ENCODE measurements at regions not wholly inside any gene's neighbourhood (a gene's known extent, or its start where the extent isn't known, plus 50 kb on each side); places are given as distances from the start of the nearest gene placed in this dataset.

- Histone ChIP-seq H3K4me3 (ENCODE audit: insufficient read depth in 1 of 2, low read depth in 1 of 2, low read length in 2 of 2) (no peak overlapping the region), H4K91ac (ENCODE audit: low read length) (no peak overlapping the region), H3K23ac (ENCODE audit: low read length in 2 of 2) (no peak overlapping the region), H2BK15ac (ENCODE audit: low read depth, poor library complexity, severe bottlenecking) (no peak overlapping the region), H2AK5ac (ENCODE audit: low read length, severe bottlenecking) (no peak overlapping the region), H3K27me3 (ENCODE audit: control insufficient read depth in 1 of 2, insufficient read depth in 1 of 2, low read length in 2 of 2) (no peaks in the 10 kb centered on the region), H3K27ac (ENCODE audit: low read length, poor library complexity, severe bottlenecking) (no peak overlapping the region), H2AFZ (ENCODE audit: low read depth, low read length) (no peak overlapping the region), H3K9me3 (ENCODE audit: control insufficient read depth, low read length) (no peaks in the 10 kb centered on the region), H3K4me1 (ENCODE audit: control insufficient read depth, insufficient read depth, low read depth, low read length) (no peaks in the 10 kb centered on the region), H3K14ac (ENCODE audit: low read length in 2 of 2) (no peak overlapping the region), H3K4me2 (ENCODE audit: low read length, poor library complexity, severe bottlenecking) (no peak overlapping the region), H4K8ac (ENCODE audit: low read length) (no peak overlapping the region), H3K79me1 (replicated peaks; ENCODE audit: low read length, poor library complexity, severe bottlenecking) (no peaks in the 10 kb centered on the region), H2BK5ac (ENCODE audit: low read depth, low read length, poor library complexity, severe bottlenecking) (no peak overlapping the region), H3K36me3 (ENCODE audit: control insufficient read depth in 1 of 2, insufficient read depth in 2 of 2, low read depth in 1 of 2, low read length in 2 of 2) (no peaks in the 10 kb centered on the region), H3K9ac (ENCODE audit: low read length) (no peak overlapping the region), H3K4ac (ENCODE audit: low read depth in 1 of 2, low read length in 2 of 2) (no peak overlapping the region), H2BK120ac (ENCODE audit: low read depth, low read length) (no peak overlapping the region), H2BK12ac (ENCODE audit: low read length in 2 of 2) (no peak overlapping the region), H3K18ac (ENCODE audit: low read depth in 1 of 2, low read length in 2 of 2) (no peak overlapping the region)
- 25% methylated on average over 1 of the region's 1 CpG for WGBS
- DNase-seq = no peak
These were observed 382.7 kb upstream of the DUSP10 start for GRCh38 chr1:222124602-222125001.

GRCh38 chr1:222123111-222123510 is 381.2 kb upstream of the DUSP10 start:
- no peak overlapping the region for H3K4me2 ChIP-seq (ENCODE audit: low read length, poor library complexity, severe bottlenecking)
- H2BK5ac ChIP-seq (ENCODE audit: low read depth, low read length, poor library complexity, severe bottlenecking) = no peak overlapping the region
- no peak overlapping the region for H3K4me3 ChIP-seq (ENCODE audit: insufficient read depth in 1 of 2, low read depth in 1 of 2, low read length in 2 of 2)
- H3K9me3 ChIP-seq (ENCODE audit: control insufficient read depth, low read length) = no peaks in the 10 kb centered on the region
- no peak overlapping the region for H3K4ac ChIP-seq (ENCODE audit: low read depth in 1 of 2, low read length in 2 of 2)
- no peaks in the 10 kb centered on the region for H3K79me1 ChIP-seq (replicated peaks; ENCODE audit: low read length, poor library complexity, severe bottlenecking)
- H3K18ac ChIP-seq (ENCODE audit: low read depth in 1 of 2, low read length in 2 of 2) = no peak overlapping the region
- H2BK12ac ChIP-seq (ENCODE audit: low read length in 2 of 2) = no peak overlapping the region
- H4K8ac ChIP-seq (ENCODE audit: low read length) = no peak overlapping the region
- no peak overlapping the region for H2AK5ac ChIP-seq (ENCODE audit: low read length, severe bottlenecking)
- H2BK15ac ChIP-seq (ENCODE audit: low read depth, poor library complexity, severe bottlenecking) = no peak overlapping the region
- H2AFZ ChIP-seq (ENCODE audit: low read depth, low read length) = no peak overlapping the region
- no peaks in the 10 kb centered on the region for H3K27me3 ChIP-seq (ENCODE audit: control insufficient read depth in 1 of 2, insufficient read depth in 1 of 2, low read length in 2 of 2)
- no peak for DNase-seq
- no peaks in the 10 kb centered on the region for H3K4me1 ChIP-seq (ENCODE audit: control insufficient read depth, insufficient read depth, low read depth, low read length)
- H2BK120ac ChIP-seq (ENCODE audit: low read depth, low read length) = no peak overlapping the region
- no peak overlapping the region for H4K91ac ChIP-seq (ENCODE audit: low read length)
- 80% methylated on average over 2 of the region's 2 CpGs for WGBS
- no peak overlapping the region for H3K9ac ChIP-seq (ENCODE audit: low read length)
- no peaks in the 10 kb centered on the region for H3K36me3 ChIP-seq (ENCODE audit: control insufficient read depth in 1 of 2, insufficient read depth in 2 of 2, low read depth in 1 of 2, low read length in 2 of 2)
- H3K23ac ChIP-seq (ENCODE audit: low read length in 2 of 2) = no peak overlapping the region
- no peak overlapping the region for H3K27ac ChIP-seq (ENCODE audit: low read length, poor library complexity, severe bottlenecking)
- no peak overlapping the region for H3K14ac ChIP-seq (ENCODE audit: low read length in 2 of 2)

- Histone ChIP-seq H2AK5ac (ENCODE audit: low read length, severe bottlenecking) (no peak overlapping the region), H3K4ac (ENCODE audit: low read depth in 1 of 2, low read length in 2 of 2) (no peak overlapping the region), H3K4me3 (ENCODE audit: insufficient read depth in 1 of 2, low read depth in 1 of 2, low read length in 2 of 2) (no peak overlapping the region), H2AFZ (ENCODE audit: low read depth, low read length) (no peak overlapping the region), H3K4me2 (ENCODE audit: low read length, poor library complexity, severe bottlenecking) (no peak overlapping the region), H4K8ac (ENCODE audit: low read length) (no peak overlapping the region), H2BK15ac (ENCODE audit: low read depth, poor library complexity, severe bottlenecking) (no peak overlapping the region), H4K91ac (ENCODE audit: low read length) (no peak overlapping the region), H2BK120ac (ENCODE audit: low read depth, low read length) (no peak overlapping the region), H3K9ac (ENCODE audit: low read length) (no peak overlapping the region), H3K18ac (ENCODE audit: low read depth in 1 of 2, low read length in 2 of 2) (no peak overlapping the region), H3K14ac (ENCODE audit: low read length in 2 of 2) (no peak overlapping the region), H3K27me3 (ENCODE audit: control insufficient read depth in 1 of 2, insufficient read depth in 1 of 2, low read length in 2 of 2) (no peaks in the 10 kb centered on the region), H2BK5ac (ENCODE audit: low read depth, low read length, poor library complexity, severe bottlenecking) (no peak overlapping the region), H3K36me3 (ENCODE audit: control insufficient read depth in 1 of 2, insufficient read depth in 2 of 2, low read depth in 1 of 2, low read length in 2 of 2) (no peaks in the 10 kb centered on the region), H3K79me1 (replicated peaks; ENCODE audit: low read length, poor library complexity, severe bottlenecking) (no peaks in the 10 kb centered on the region), H3K9me3 (ENCODE audit: control insufficient read depth, low read length) (no peaks in the 10 kb centered on the region), H3K4me1 (ENCODE audit: control insufficient read depth, insufficient read depth, low read depth, low read length) (no peaks in the 10 kb centered on the region), H3K27ac (ENCODE audit: low read length, poor library complexity, severe bottlenecking) (no peak overlapping the region), H2BK12ac (ENCODE audit: low read length in 2 of 2) (no peak overlapping the region), H3K23ac (ENCODE audit: low read length in 2 of 2) (no peak overlapping the region)
- DNase-seq = no peak
- 92% methylated on average over 2 of the region's 2 CpGs for WGBS
These were observed 375.9 kb upstream of the DUSP10 start for GRCh38 chr1:222117809-222118208.

- Histone ChIP-seq H3K27ac (ENCODE audit: low read length, poor library complexity, severe bottlenecking) (no peak overlapping the region), H3K9me3 (ENCODE audit: control insufficient read depth, low read length) (no peaks in the 10 kb centered on the region), H2BK15ac (ENCODE audit: low read depth, poor library complexity, severe bottlenecking) (no peak overlapping the region)
These were observed 372.8 kb upstream of the DUSP10 start for GRCh38 chr1:222114536-222115156.

More at GRCh38 chr1:222114536-222115156, 372.8 kb upstream of the DUSP10 start:
- Histone ChIP-seq H2BK5ac (ENCODE audit: low read depth, low read length, poor library complexity, severe bottlenecking) (no peak overlapping the region), H2BK120ac (ENCODE audit: low read depth, low read length) (no peak overlapping the region), H2AK5ac (ENCODE audit: low read length, severe bottlenecking) (no peak overlapping the region), H4K8ac (ENCODE audit: low read length) (no peak overlapping the region), H3K4ac (ENCODE audit: low read depth in 1 of 2, low read length in 2 of 2) (no peak overlapping the region), H3K4me2 (ENCODE audit: low read length, poor library complexity, severe bottlenecking) (no peak overlapping the region), H2BK12ac (ENCODE audit: low read length in 2 of 2) (no peak overlapping the region), H3K18ac (ENCODE audit: low read depth in 1 of 2, low read length in 2 of 2) (no peak overlapping the region), H3K14ac (ENCODE audit: low read length in 2 of 2) (no peak overlapping the region), H3K23ac (ENCODE audit: low read length in 2 of 2) (no peak overlapping the region), H3K27me3 (ENCODE audit: control insufficient read depth in 1 of 2, insufficient read depth in 1 of 2, low read length in 2 of 2) (no peaks in the 10 kb centered on the region), H4K91ac (ENCODE audit: low read length) (no peak overlapping the region), H3K79me1 (replicated peaks; ENCODE audit: low read length, poor library complexity, severe bottlenecking) (no peaks in the 10 kb centered on the region), H2AFZ (ENCODE audit: low read depth, low read length) (no peak overlapping the region), H3K4me1 (ENCODE audit: control insufficient read depth, insufficient read depth, low read depth, low read length) (no peaks in the 10 kb centered on the region), H3K4me3 (ENCODE audit: insufficient read depth in 1 of 2, low read depth in 1 of 2, low read length in 2 of 2) (no peak overlapping the region), H3K9ac (ENCODE audit: low read length) (no peak overlapping the region), H3K36me3 (ENCODE audit: control insufficient read depth in 1 of 2, insufficient read depth in 2 of 2, low read depth in 1 of 2, low read length in 2 of 2) (no peaks in the 10 kb centered on the region)
- DNase-seq = no peak
- 94% methylated on average over 2 of the region's 3 CpGs for WGBS

Measured in mesenchymal stem cell (in vitro differentiated cells and primary cell).